Mesenchymal stem cell (in vitro differentiated cells and primary cell): ENCODE measurements at regions not wholly inside any gene's neighbourhood (a gene's known extent, or its start where the extent isn't known, plus 50 kb on each side); places are given as distances from the start of the nearest gene placed in this dataset.

ENCODE experiments used
- DNase-seq: peaks from one replicate; pipeline ENCODE4 v3.0.0-alpha.2; 2013
- H2AFZ ChIP-seq: one replicate; pipeline ENCODE4 v1.6.1; 2013; ENCODE audit warnings: low read depth, mild to moderate bottlenecking, control low read depth, inconsistent platforms, low read length, moderate library complexity
- H2AK5ac ChIP-seq: 2 replicates; pipeline ENCODE4 v1.6.1; 2013; ENCODE audit warnings: low read length, moderate library complexity, mild to moderate bottlenecking, inconsistent platforms; ENCODE audit not compliant: severe bottlenecking
- H2BK120ac ChIP-seq: one replicate; pipeline ENCODE4 v1.6.1; 2013; ENCODE audit warnings: low read depth, mild to moderate bottlenecking, inconsistent platforms, low read length, moderate library complexity
- H2BK12ac ChIP-seq, 2 experiments: one replicate each; pipeline ENCODE4 v1.6.1; 2013; ENCODE audit warnings: inconsistent platforms in 2 of 2, low read length in 2 of 2, mild to moderate bottlenecking in 2 of 2, moderate library complexity in 2 of 2, control low read depth in 1 of 2
- H2BK15ac ChIP-seq: one replicate; pipeline ENCODE4 v1.6.1; 2013; ENCODE audit warnings: mild to moderate bottlenecking, low read depth, inconsistent platforms; ENCODE audit not compliant: poor library complexity, severe bottlenecking
- H2BK5ac ChIP-seq: 2 replicates; pipeline ENCODE4 v1.6.1; 2013; ENCODE audit warnings: low read depth, mild to moderate bottlenecking, low read length, control low read depth, inconsistent platforms; ENCODE audit not compliant: poor library complexity, severe bottlenecking
- H3K14ac ChIP-seq, 2 experiments: one replicate each; pipeline ENCODE4 v1.6.1; 2013; ENCODE audit warnings: inconsistent platforms in 2 of 2, low read length in 2 of 2, control low read depth in 1 of 2, mild to moderate bottlenecking in 1 of 2, moderate library complexity in 1 of 2
- H3K18ac ChIP-seq, 2 experiments: one replicate each; pipeline ENCODE4 v1.6.1; 2013; ENCODE audit warnings: inconsistent platforms in 2 of 2, low read length in 2 of 2, control low read depth in 1 of 2, low read depth in 1 of 2, mild to moderate bottlenecking in 1 of 2
- H3K23ac ChIP-seq, 2 experiments: one replicate each; pipeline ENCODE4 v1.6.1; 2013; ENCODE audit warnings: inconsistent platforms in 2 of 2, low read length in 2 of 2, mild to moderate bottlenecking in 2 of 2, moderate library complexity in 2 of 2, control low read depth in 1 of 2
- H3K27ac ChIP-seq: 2 replicates; pipeline ENCODE4 v1.5.1; 2013; ENCODE audit warnings: mild to moderate bottlenecking, moderate library complexity, low read length, control low read depth, inconsistent platforms; ENCODE audit not compliant: poor library complexity, severe bottlenecking
- H3K27me3 ChIP-seq, 2 experiments: 2 replicates each; pipeline versions ENCODE4 v1.6.1 to v1.7.0; 2013; ENCODE audit warnings: low read length in 2 of 2, mild to moderate bottlenecking in 2 of 2, moderate library complexity in 2 of 2, control low read depth in 1 of 2, inconsistent platforms in 1 of 2; ENCODE audit not compliant: control insufficient read depth in 1 of 2, insufficient read depth in 1 of 2
- H3K36me3 ChIP-seq, 2 experiments: 2 replicates each; pipeline versions ENCODE4 v1.6.1 to v1.7.0; 2013; ENCODE audit warnings: low read length in 2 of 2, control low read depth in 1 of 2, inconsistent platforms in 1 of 2, low read depth in 1 of 2, mild to moderate bottlenecking in 1 of 2; ENCODE audit not compliant: insufficient read depth in 2 of 2, control insufficient read depth in 1 of 2
- H3K4ac ChIP-seq, 2 experiments: one replicate each; pipeline ENCODE4 v1.6.1; 2013; ENCODE audit warnings: inconsistent platforms in 2 of 2, low read length in 2 of 2, mild to moderate bottlenecking in 2 of 2, moderate library complexity in 2 of 2, control low read depth in 1 of 2, low read depth in 1 of 2
- H3K4me1 ChIP-seq: 2 replicates; pipeline ENCODE4 v1.6.1; 2013; ENCODE audit warnings: low read depth, low read length, control low read depth; ENCODE audit not compliant: control insufficient read depth, insufficient read depth
- H3K4me2 ChIP-seq: 2 replicates; pipeline ENCODE4 v1.6.1; 2013; ENCODE audit warnings: low read length, mild to moderate bottlenecking, inconsistent platforms; ENCODE audit not compliant: poor library complexity, severe bottlenecking
- H3K4me3 ChIP-seq, 2 experiments: 2 replicates each; pipeline versions ENCODE4 v1.5.1 to v1.7.0; 2013; ENCODE audit warnings: low read length in 2 of 2, mild to moderate bottlenecking in 2 of 2, control low read depth in 1 of 2, low read depth in 1 of 2; ENCODE audit not compliant: insufficient read depth in 1 of 2
- H3K79me1 ChIP-seq: replicated peaks from 2 replicates; pipeline ENCODE4 v1.6.1; 2013; ENCODE audit warnings: mild to moderate bottlenecking, control low read depth, low read length, inconsistent platforms; ENCODE audit not compliant: poor library complexity, severe bottlenecking
- H3K9ac ChIP-seq: 2 replicates; pipeline ENCODE4 v1.7.0; 2013; ENCODE audit warnings: mild to moderate bottlenecking, low read length, moderate library complexity
- H3K9me3 ChIP-seq: 2 replicates; pipeline ENCODE4 v1.7.0; 2013; ENCODE audit warnings: mild to moderate bottlenecking, low read length; ENCODE audit not compliant: control insufficient read depth
- H4K8ac ChIP-seq: one replicate; pipeline ENCODE4 v1.6.1; 2013; ENCODE audit warnings: inconsistent platforms, mild to moderate bottlenecking, low read length, moderate library complexity
- H4K91ac ChIP-seq: one replicate; pipeline ENCODE4 v1.6.1; 2013; ENCODE audit warnings: mild to moderate bottlenecking, low read length, inconsistent platforms
- WGBS: methylation state at CpG from one replicate; pipeline ENCODE4 v1.1.7; 2013; ENCODE audit warnings: mixed read lengths; 5-methylcytosine and 5-hydroxymethylcytosine counted together

GRCh38 chr15:96593735-96594134 is 263.2 kb downstream of the NR2F2 start:
- no peaks in the 10 kb centered on the region for H3K9me3 ChIP-seq
- no peak overlapping the region for H4K8ac ChIP-seq
- H3K9ac ChIP-seq: no peak overlapping the region
- H3K27me3 ChIP-seq: no peaks in the 10 kb centered on the region
- no peaks in the 10 kb centered on the region for H3K79me1 ChIP-seq
- H3K4me2 ChIP-seq: peak overlapping the region; percentile 11
- H3K4me1 ChIP-seq: no peaks in the 10 kb centered on the region
- H3K36me3 ChIP-seq: no peaks in the 10 kb centered on the region
- no peak for DNase-seq
- no peak overlapping the region for H3K23ac ChIP-seq
- H2BK120ac ChIP-seq: no peak overlapping the region
- H2AFZ ChIP-seq: no peak overlapping the region
- H2BK15ac ChIP-seq: no peak overlapping the region
- no peak overlapping the region for H3K4ac ChIP-seq
- no peak overlapping the region for H2BK5ac ChIP-seq
- H3K27ac ChIP-seq: no peak overlapping the region
- H2BK12ac ChIP-seq: no peak overlapping the region
- no peak overlapping the region for H3K18ac ChIP-seq
- no peak overlapping the region for H2AK5ac ChIP-seq
- H3K4me3 ChIP-seq: no peak overlapping the region
- no peak overlapping the region for H3K14ac ChIP-seq
- no peak overlapping the region for H4K91ac ChIP-seq
- 56% methylated on average over 7 of the region's 7 CpGs for WGBS

DNA sequence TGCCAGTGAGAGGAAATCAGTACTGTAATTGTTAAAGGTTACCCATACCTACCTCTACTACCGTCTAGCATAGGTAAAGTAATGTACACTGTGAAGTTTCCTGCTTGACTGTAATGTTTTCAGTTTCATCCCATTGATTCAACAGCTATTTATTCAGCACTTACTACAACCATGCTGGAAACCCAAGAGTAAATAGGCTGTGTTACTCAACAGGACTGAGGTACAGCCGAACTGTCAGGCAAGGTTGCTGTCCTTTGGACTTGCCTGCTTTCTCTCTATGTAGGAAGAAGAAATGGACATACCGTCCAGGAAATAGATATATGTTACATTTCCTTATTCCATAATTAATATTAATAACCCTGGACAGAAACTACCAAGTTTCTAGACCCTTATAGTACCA is 265.5 kb downstream of the NR2F2 start:
- Histone ChIP-seq H3K27ac (no peak overlapping the region), H3K9ac (no peak overlapping the region), H3K27me3 (no peaks in the 10 kb centered on the region), H2AK5ac (no peak overlapping the region), H3K79me1 (no peaks in the 10 kb centered on the region), H3K4me1 (no peaks in the 10 kb centered on the region), H2BK120ac (no peak overlapping the region), H4K8ac (no peak overlapping the region), H3K23ac (no peak overlapping the region), H3K4me2 (no peak overlapping the region), H4K91ac (no peak overlapping the region), H3K36me3 (no peaks in the 10 kb centered on the region), H3K14ac (no peak overlapping the region), H3K9me3 (no peaks in the 10 kb centered on the region), H2BK5ac (no peak overlapping the region), H2BK12ac (no peak overlapping the region), H3K4me3 (no peak overlapping the region), H3K18ac (no peak overlapping the region), H3K4ac (no peak overlapping the region), H2BK15ac (no peak overlapping the region), H2AFZ (no peak overlapping the region)
- DNase-seq: no peak
- WGBS: 83% methylated on average over 1 of the region's 3 CpGs

- Histone ChIP-seq H2BK15ac (no peak overlapping the region), H2AFZ (no peak overlapping the region), H2BK120ac (no peak overlapping the region), H3K36me3 (no peaks in the 10 kb centered on the region), H3K4ac (no peak overlapping the region), H3K9me3 (no peaks in the 10 kb centered on the region), H3K23ac (no peak overlapping the region), H3K27ac (no peak overlapping the region), H4K8ac (no peak overlapping the region), H3K18ac (no peak overlapping the region), H3K4me1 (no peaks in the 10 kb centered on the region), H3K4me2 (no peak overlapping the region), H4K91ac (no peak overlapping the region), H2AK5ac (no peak overlapping the region), H3K79me1 (no peaks in the 10 kb centered on the region), H2BK12ac (no peak overlapping the region), H3K4me3 (no peak overlapping the region), H3K9ac (no peak overlapping the region), H3K14ac (no peak overlapping the region), H3K27me3 (peaks cover 0 to 3% of the 10 kb centered on the region in 2 experiments), H2BK5ac (no peak overlapping the region)
- no peak for DNase-seq
- 89% methylated on average over 5 of the region's 5 CpGs for WGBS
Observed at GRCh38 chr15:96598514-96598913, 268.0 kb downstream of the NR2F2 start.

- Histone ChIP-seq H3K27me3 (peaks cover 0 to 3% of the 10 kb centered on the region in 2 experiments), H3K9ac (no peak overlapping the region), H3K4ac (no peak overlapping the region), H2AFZ (no peak overlapping the region), H3K4me1 (no peaks in the 10 kb centered on the region), H3K27ac (no peak overlapping the region), H3K9me3 (no peaks in the 10 kb centered on the region), H3K4me2 (no peak overlapping the region), H2BK5ac (no peak overlapping the region), H3K18ac (no peak overlapping the region), H3K36me3 (no peaks in the 10 kb centered on the region), H2AK5ac (no peak overlapping the region), H3K79me1 (no peaks in the 10 kb centered on the region), H3K14ac (no peak overlapping the region), H4K8ac (no peak overlapping the region), H4K91ac (no peak overlapping the region), H3K23ac (no peak overlapping the region), H3K4me3 (no peak overlapping the region), H2BK12ac (no peak overlapping the region), H2BK15ac (no peak overlapping the region), H2BK120ac (no peak overlapping the region)
- no peak for DNase-seq
- 100% methylated on average over 1 of the region's 3 CpGs for WGBS
Observed at GRCh38 chr15:96599268-96599667, 268.8 kb downstream of the NR2F2 start.
